ENCODE measurements at regions not wholly inside any gene's neighbourhood (a gene's known extent, or its start where the extent isn't known, plus 50 kb on each side); places are given as distances from the start of the nearest gene placed in this dataset.

DNA sequence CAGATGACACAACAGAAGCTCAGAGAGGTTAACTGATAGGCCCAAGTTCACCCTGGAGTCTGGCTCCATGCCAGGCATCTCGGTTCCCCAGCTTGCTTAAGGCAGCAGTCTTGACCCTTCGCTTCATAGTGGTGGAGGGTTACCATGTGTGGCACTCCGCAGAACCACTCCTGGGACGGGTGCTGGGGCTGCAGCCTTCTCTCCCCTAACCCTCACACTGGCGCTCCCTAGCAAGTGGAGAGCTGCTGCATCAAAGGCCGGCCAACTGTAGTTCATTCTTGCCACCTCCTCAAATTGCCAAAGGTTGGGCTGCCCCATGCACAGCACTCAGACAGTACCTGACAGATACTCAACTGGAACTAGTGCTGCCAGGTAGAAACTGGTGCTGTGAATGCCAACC lies 70.2 kb upstream of the KCND3 start:
- 76 to 85% (median 77%) methylated on average over 6 of the region's 6 CpGs for WGBS, 3 donors
- no peak overlapping the region for H3K4me3 ChIP-seq
- intact Hi-C loops (cut with DNase I) = no loop called here
- TF ChIP-seq EP300 (IDR thresholded peaks at IDR 0.05) (no peak), POLR2A (IDR thresholded peaks at IDR 0.05) (no peak)
- no peak overlapping the region for H3K27ac ChIP-seq
- H3K36me3 ChIP-seq = no peaks in the 10 kb centered on the region
- no peaks in the 10 kb centered on the region for H3K27me3 ChIP-seq
- no peaks in the 10 kb centered on the region for H3K9me3 ChIP-seq
- H3K4me1 ChIP-seq (ENCODE audit: insufficient read depth) = no peaks in the 10 kb centered on the region
- DNase-seq = no peak

GRCh38 chr1:112060261-112060660 lies 70.8 kb upstream of the KCND3 start:
- 62 to 89% (median 67%) methylated on average over 1 of the region's 1 CpG for WGBS, 3 donors

DNA sequence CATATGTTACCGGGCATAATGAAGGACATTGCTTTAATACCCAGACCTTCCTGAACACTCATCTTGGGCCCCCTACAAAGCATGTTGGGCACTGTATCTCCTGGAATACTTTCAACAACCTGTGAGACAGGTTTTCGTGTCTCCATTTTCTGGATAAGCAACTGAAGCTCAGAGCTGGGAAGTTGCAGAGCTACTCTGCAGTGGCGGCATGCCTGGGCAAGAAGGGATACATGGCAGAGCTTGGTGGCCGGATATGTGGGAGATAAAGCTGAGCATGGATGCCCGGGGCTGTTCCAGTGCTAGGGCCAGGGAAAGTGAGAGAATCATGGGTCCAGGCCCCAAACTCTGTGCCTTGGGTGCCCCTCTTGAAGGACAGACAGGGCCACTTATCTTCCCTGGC lies 71.6 kb upstream of the KCND3 start:
- Histone ChIP-seq H3K9me3 (no peaks in the 10 kb centered on the region), H3K36me3 (no peaks in the 10 kb centered on the region), H3K4me1 (ENCODE audit: insufficient read depth) (no peaks in the 10 kb centered on the region), H3K4me3 (no peak overlapping the region), H3K27me3 (no peaks in the 10 kb centered on the region), H3K27ac (no peak overlapping the region)
- TF ChIP-seq EP300 (IDR thresholded peaks at IDR 0.05) (no peak), CTCF (IDR thresholded peaks at IDR 0.05) (no peak), POLR2A (IDR thresholded peaks at IDR 0.05) (no peak)
- DNase-seq = no peak
- intact Hi-C loops (cut with DNase I) = no loop called here
- WGBS, 3 donors = 80 to 91% (median 85%) methylated on average over 5 of the region's 5 CpGs

More at GRCh38 chr1:112060261-112060660, 70.8 kb upstream of the KCND3 start:
- Histone ChIP-seq H3K4me3 (no peak overlapping the region), H3K9me3 (no peaks in the 10 kb centered on the region), H3K27me3 (no peaks in the 10 kb centered on the region), H3K36me3 (no peaks in the 10 kb centered on the region), H3K4me1 (ENCODE audit: insufficient read depth) (no peaks in the 10 kb centered on the region), H3K27ac (no peak overlapping the region)
- intact Hi-C loops (cut with DNase I) = no loop called here
- no peak for DNase-seq
- TF ChIP-seq CTCF (IDR thresholded peaks at IDR 0.05) (no peak), POLR2A (IDR thresholded peaks at IDR 0.05) (no peak), EP300 (IDR thresholded peaks at IDR 0.05) (no peak)

- Histone ChIP-seq H3K4me3 (no peak overlapping the region), H3K4me1 (ENCODE audit: insufficient read depth) (no peaks in the 10 kb centered on the region), H3K9me3 (no peaks in the 10 kb centered on the region), H3K27me3 (no peaks in the 10 kb centered on the region), H3K36me3 (no peaks in the 10 kb centered on the region), H3K27ac (no peak overlapping the region)
- TF ChIP-seq CTCF (IDR thresholded peaks at IDR 0.05) (no peak), POLR2A (IDR thresholded peaks at IDR 0.05) (no peak)
- 60 to 77% (median 61%) methylated on average over 4 of the region's 4 CpGs for WGBS, 3 donors
- intact Hi-C loops (cut with DNase I) = no loop called here
- DNase-seq = no peak
These were observed 72.4 kb upstream of the KCND3 start for GRCh38 chr1:112061901-112062320.

DNA sequence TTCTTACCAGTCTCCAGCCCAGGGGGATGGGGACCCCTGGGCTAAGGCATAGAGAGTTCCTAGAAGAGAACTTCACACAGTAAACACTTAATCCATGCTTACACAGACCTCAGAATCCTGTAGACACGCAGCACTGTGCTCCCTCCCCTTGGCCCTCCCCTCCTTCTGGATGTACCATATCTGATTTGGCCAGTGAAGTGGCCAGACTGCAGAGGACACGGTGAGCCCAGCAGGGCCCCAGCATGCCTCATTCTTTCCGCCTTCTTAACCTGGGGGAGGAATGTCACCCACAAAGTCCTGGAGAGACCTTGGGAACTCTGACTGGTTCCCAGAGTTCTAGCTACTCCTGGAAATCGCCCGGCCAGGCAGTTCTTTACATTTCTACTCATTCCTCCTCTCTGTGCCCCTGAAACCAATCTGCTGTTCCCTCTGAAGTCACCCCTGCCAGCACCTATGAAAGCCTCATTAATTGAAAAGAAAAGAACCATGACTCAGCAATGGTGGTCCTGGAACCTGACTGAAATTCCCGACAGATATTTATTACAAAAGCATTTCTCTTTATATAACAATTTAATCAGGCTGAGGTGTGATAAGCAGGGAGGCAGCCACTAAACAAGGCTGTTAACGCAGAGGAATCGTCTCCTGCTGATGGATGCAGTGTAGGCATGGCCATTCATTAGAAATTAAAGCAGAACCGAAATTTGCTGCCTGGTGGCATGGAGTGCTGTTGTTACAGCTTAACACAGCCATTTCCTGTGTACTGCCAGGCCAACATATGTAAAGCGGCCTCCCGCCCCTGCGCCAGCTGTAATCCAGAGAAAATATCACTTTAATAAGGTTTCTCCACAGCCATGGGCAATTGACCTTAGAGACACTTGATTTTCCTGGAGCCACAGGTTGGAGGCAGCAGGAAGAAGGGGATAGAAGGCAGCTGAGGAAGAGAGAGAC lies 74.6 kb upstream of the KCND3 start:
- no peak for TF ChIP-seq POLR2A (IDR thresholded peaks at IDR 0.05)
- H3K4me1 ChIP-seq (ENCODE audit: insufficient read depth) = no peaks in the 10 kb centered on the region
- 59 to 67% (median 66%) methylated on average over 12 of the region's 12 CpGs for WGBS, 3 donors
- no peaks in the 10 kb centered on the region for H3K27me3 ChIP-seq
- no peaks in the 10 kb centered on the region for H3K36me3 ChIP-seq
- no peak overlapping the region for H3K4me3 ChIP-seq
- no peaks in the 10 kb centered on the region for H3K9me3 ChIP-seq
- no peak overlapping the region for H3K27ac ChIP-seq
- no peak for DNase-seq
- intact Hi-C loops (cut with DNase I) = no loop called here
